Gastrocnemius medialis (tissue), 4 donors: ENCODE measurements at regions not wholly inside any gene's neighbourhood (a gene's known extent, or its start where the extent isn't known, plus 50 kb on each side); places are given as distances from the start of the nearest gene placed in this dataset.

ENCODE experiments used
- ATAC-seq, 2 donors: fragments of 150-250 bp; one replicate each; pipeline ENCODE4 v1.9.1; 2016
- DNase-seq, 2 donors: peaks; one replicate each; pipeline ENCODE4 v3.0.0-alpha.2; 2019
- H3K27ac ChIP-seq, 4 donors: fragments of 200-600 bp; sonication (generic); 1 replicate in 1 of 4; 2 replicates in 3 of 4; pipeline ENCODE4 v1.5.1; 2016 to 2018; ENCODE audit warnings: mild to moderate bottlenecking in 2 of 4, moderate library complexity in 1 of 4
- H3K27me3 ChIP-seq, 3 donors: fragments of 200-600 bp; sonication (generic) in 2 of 3; 1 replicate in 1 of 3; 2 replicates in 2 of 3; pipeline versions ENCODE4 v1.5.1 to v1.6.0; 2016 to 2019; ENCODE audit warnings: mild to moderate bottlenecking in 1 of 3, moderate library complexity in 1 of 3
- H3K36me3 ChIP-seq, 2 donors: fragments of 200-600 bp; sonication (generic) in 1 of 2; one replicate each; pipeline ENCODE4 v1.5.1; 2017 to 2018
- H3K4me1 ChIP-seq, 2 donors: fragments of 200-600 bp; sonication (generic) in 1 of 2; one replicate each; pipeline ENCODE4 v1.5.1; 2016 to 2017; ENCODE audit warnings: mild to moderate bottlenecking in 2 of 2
- H3K4me3 ChIP-seq, 4 donors: fragments of 200-600 bp; sonication (generic) in 3 of 4; 1 replicate in 1 of 4; 2 replicates in 3 of 4; pipeline ENCODE4 v1.5.1; 2016 to 2019; ENCODE audit warnings: mild to moderate bottlenecking in 2 of 4
- H3K9me3 ChIP-seq, 3 donors: fragments of 200-600 bp; sonication (generic) in 2 of 3; 1 replicate in 1 of 3; 2 replicates in 2 of 3; pipeline ENCODE4 v1.5.1; 2016 to 2019
- POLR2A ChIP-seq, 2 donors: fragments of 450-650 bp; IDR thresholded peaks; one replicate each; pipeline ENCODE4 v1.6.1; 2017; ENCODE audit warnings: antibody characterized with exemption in 2 of 2, mild to moderate bottlenecking in 2 of 2, moderate library complexity in 2 of 2
- in situ Hi-C, 4 donors: fragments of 200-750 bp; cut with MboI; loops; one replicate each; pipeline versions ENCODE4 v1.15.0 to v1.8.0; 2017; ENCODE audit warnings: low sequenced_read_pairs in 4 of 4
- intact Hi-C: fragments of 100-400 bp; cut with DNase I; formaldehyde crosslinking; loops from one replicate; pipeline ENCODE4 v1.15.1; 2023; ENCODE audit warnings: low total_unique reads
- TF ChIP-seq, protein P1 (sequence below), 5 experiments: fragments of 450-650 bp in 3 of 5; fragments of 200-600 bp in 2 of 5; sonication (generic) in 2 of 5; IDR thresholded peaks in 4 of 5; conservative IDR thresholded peaks in 1 of 5; 1 replicate in 4 of 5; 2 replicates in 1 of 5; pipeline ENCODE4 v1.5.1; 2016 to 2019; ENCODE audit warnings: antibody characterized with exemption in 5 of 5, mild to moderate bottlenecking in 3 of 5, moderate library complexity in 3 of 5

DNA sequence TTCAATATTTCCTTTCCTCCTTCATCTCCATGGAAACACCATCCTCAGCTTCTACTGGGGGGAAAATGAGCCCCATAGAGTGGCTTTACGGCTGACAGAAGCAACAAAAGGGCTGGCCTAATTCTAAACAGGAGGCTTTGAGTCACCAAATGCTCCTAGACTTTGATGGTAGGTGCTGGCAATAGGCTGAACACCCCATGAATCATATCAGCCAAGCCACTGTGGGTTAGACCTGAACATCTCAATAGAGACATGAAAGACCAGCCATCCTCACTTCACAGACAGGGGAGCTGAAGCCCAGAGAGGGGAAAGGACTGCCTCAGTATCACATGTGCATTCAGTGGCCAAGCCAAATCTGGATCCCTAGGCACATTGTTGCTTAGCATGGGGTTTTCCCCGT is 107.6 kb downstream of the AMER1 start:
- ATAC-seq: no peak
- H3K27ac ChIP-seq: no peak overlapping the region
- TF ChIP-seq POLR2A (IDR thresholded peaks at IDR 0.05): no peak
- TF ChIP-seq, protein P1, sequence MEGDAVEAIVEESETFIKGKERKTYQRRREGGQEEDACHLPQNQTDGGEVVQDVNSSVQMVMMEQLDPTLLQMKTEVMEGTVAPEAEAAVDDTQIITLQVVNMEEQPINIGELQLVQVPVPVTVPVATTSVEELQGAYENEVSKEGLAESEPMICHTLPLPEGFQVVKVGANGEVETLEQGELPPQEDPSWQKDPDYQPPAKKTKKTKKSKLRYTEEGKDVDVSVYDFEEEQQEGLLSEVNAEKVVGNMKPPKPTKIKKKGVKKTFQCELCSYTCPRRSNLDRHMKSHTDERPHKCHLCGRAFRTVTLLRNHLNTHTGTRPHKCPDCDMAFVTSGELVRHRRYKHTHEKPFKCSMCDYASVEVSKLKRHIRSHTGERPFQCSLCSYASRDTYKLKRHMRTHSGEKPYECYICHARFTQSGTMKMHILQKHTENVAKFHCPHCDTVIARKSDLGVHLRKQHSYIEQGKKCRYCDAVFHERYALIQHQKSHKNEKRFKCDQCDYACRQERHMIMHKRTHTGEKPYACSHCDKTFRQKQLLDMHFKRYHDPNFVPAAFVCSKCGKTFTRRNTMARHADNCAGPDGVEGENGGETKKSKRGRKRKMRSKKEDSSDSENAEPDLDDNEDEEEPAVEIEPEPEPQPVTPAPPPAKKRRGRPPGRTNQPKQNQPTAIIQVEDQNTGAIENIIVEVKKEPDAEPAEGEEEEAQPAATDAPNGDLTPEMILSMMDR (IDR thresholded peaks at IDR 0.05 in 4 of 5, conservative IDR thresholded peaks at IDR 0.05 in 1 of 5): no peak
- in situ Hi-C loops: no loop called here
- intact Hi-C loops: loop anchor here (10.0 kb wide), 1 partner anchor 107 kb away; the partner anchor contains the start of gene AMER1
- DNase-seq: no peak
- no peaks in the 10 kb centered on the region for H3K27me3 ChIP-seq
- no peak overlapping the region for H3K4me3 ChIP-seq
- H3K9me3 ChIP-seq: no peaks in the 10 kb centered on the region
- no peaks in the 10 kb centered on the region for H3K36me3 ChIP-seq
- no peaks in the 10 kb centered on the region for H3K4me1 ChIP-seq

DNA sequence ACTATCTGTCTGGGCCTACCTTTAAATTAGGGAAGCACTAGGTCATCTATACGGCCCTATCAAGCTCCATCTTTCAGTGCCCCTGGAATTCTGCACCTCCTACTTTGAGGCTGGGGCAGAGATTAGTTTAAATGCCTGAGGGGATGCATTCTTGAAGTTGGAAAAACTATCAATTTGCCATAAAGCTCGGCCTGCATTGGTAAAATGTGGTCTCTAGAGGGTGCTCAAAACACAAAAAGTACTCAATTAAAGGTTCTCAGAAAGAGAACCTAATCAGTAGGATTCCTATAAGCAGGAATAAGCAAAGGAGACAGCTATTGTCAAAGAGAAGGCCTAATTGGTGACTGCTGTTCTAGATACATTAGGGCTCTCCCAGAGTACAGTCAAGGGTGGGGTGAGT is 111.7 kb downstream of the AMER1 start:
- H3K36me3 ChIP-seq: no peaks in the 10 kb centered on the region
- no peak overlapping the region for H3K4me3 ChIP-seq
- no peaks in the 10 kb centered on the region for H3K4me1 ChIP-seq
- ATAC-seq: peak in 1 of 2 donors; percentile 33
- no peaks in the 10 kb centered on the region for H3K27me3 ChIP-seq
- peaks cover 0 to 7% (median 0%) of the 10 kb centered on the region in 3 donors for H3K9me3 ChIP-seq
- H3K27ac ChIP-seq: no peak overlapping the region
- in situ Hi-C loops (no loop called here), intact Hi-C loops (loop anchor here (10.0 kb wide), 1 partner anchor 111 kb away; the partner anchor contains the start of gene AMER1)
- no peak for DNase-seq
- no peak for TF ChIP-seq POLR2A (IDR thresholded peaks at IDR 0.05)
- TF ChIP-seq, protein P1 (IDR thresholded peaks at IDR 0.05 in 4 of 5, conservative IDR thresholded peaks at IDR 0.05 in 1 of 5): peak in 1 of 5 experiments; percentile 40
